ENCODE measurements at regions not wholly inside any gene's neighbourhood (a gene's known extent, or its start where the extent isn't known, plus 50 kb on each side); places are given as distances from the start of the nearest gene placed in this dataset.

GRCh38 chr6:126907312-126907711, 211.2 kb upstream of the RSPO3 start:
- intact Hi-C loops (cut with micrococcal nuclease; ENCODE audit: unreplicated experiment): no loop called here
- no TSS peak for BruUV-seq (replicated peaks)
- H3K36me3 ChIP-seq (ENCODE audit: insufficient read depth, low read length): no peaks in the 10 kb centered on the region
- no peak for DNase-seq (ENCODE audit: low spot score)
- POLR2A ChIA-PET: interaction anchor here (0.6 to 1.2 kb wide), 2 partner anchors 25 to 144 kb away, joined by 3 read pairs; no protein-coding TSS in a partner anchor
- CTCF ChIA-PET (ENCODE audit: unreplicated experiment): no interaction called here
- H3K4me1 ChIP-seq (ENCODE audit: insufficient read depth, low read length, poor library complexity, severe bottlenecking): no peaks in the 10 kb centered on the region
- no peaks in the 10 kb centered on the region for H4K20me1 ChIP-seq (ENCODE audit: insufficient read depth, low read length)
- no peaks in the 10 kb centered on the region for H3K9me3 ChIP-seq (ENCODE audit: low read length)
- H3K27ac ChIP-seq (ENCODE audit: low read depth, low read length, poor library complexity, severe bottlenecking): no peak overlapping the region
- H3K79me2 ChIP-seq (ENCODE audit: insufficient read depth, low read depth, low read length): no peaks in the 10 kb centered on the region
- TF ChIP-seq EZH2phosphoT487 (IDR thresholded peaks at IDR 0.05; ENCODE audit: borderline replicate concordance, low read depth, low read length) (no peak), CTCF (conservative IDR thresholded peaks at IDR 0.05; ENCODE audit: low read length) (no peak)
- H2AFZ ChIP-seq (ENCODE audit: low read length): no peak overlapping the region
- H3K4me3 ChIP-seq (ENCODE audit: low read depth, low read length, poor library complexity, severe bottlenecking): no peak overlapping the region
- H3K4me2 ChIP-seq (ENCODE audit: low read length): no peak overlapping the region
- H3K9me2 ChIP-seq (ENCODE audit: insufficient read depth, low read length): no peaks in the 10 kb centered on the region

DNA sequence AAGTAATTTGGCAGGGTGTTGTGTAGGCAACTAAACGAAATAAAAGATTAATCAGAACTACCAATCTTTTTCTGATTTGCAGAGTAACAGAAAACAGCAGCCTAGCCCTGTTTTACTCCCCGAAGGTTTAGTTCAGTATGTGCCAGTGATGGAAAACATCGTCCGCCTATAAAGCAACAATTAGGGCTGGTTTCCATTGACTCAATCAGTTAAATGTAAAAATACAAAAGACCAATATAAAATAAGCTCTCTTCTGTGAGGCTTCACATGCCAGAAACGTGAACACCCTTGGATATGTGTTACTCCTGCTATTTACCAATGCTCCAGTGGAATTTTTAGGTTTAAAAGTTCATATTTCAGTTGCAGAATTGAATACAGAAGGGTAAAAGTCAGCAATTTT, 210.5 kb upstream of the RSPO3 start:
- Histone ChIP-seq H3K4me2 (ENCODE audit: low read length) (no peak overlapping the region), H3K9me3 (ENCODE audit: low read length) (no peaks in the 10 kb centered on the region), H4K20me1 (ENCODE audit: insufficient read depth, low read length) (no peaks in the 10 kb centered on the region), H3K79me2 (ENCODE audit: insufficient read depth, low read depth, low read length) (no peaks in the 10 kb centered on the region), H3K9me2 (ENCODE audit: insufficient read depth, low read length) (no peaks in the 10 kb centered on the region), H3K4me1 (ENCODE audit: insufficient read depth, low read length, poor library complexity, severe bottlenecking) (no peaks in the 10 kb centered on the region), H3K27ac (ENCODE audit: low read depth, low read length, poor library complexity, severe bottlenecking) (no peak overlapping the region), H3K4me3 (ENCODE audit: low read depth, low read length, poor library complexity, severe bottlenecking) (no peak overlapping the region), H3K36me3 (ENCODE audit: insufficient read depth, low read length) (no peaks in the 10 kb centered on the region), H2AFZ (ENCODE audit: low read length) (no peak overlapping the region)
- no peak for TF ChIP-seq EZH2phosphoT487 (IDR thresholded peaks at IDR 0.05; ENCODE audit: borderline replicate concordance, low read depth, low read length)
- no peak for TF ChIP-seq CTCF (conservative IDR thresholded peaks at IDR 0.05; ENCODE audit: low read length)
- POLR2A ChIA-PET: interaction anchor here (0.7 to 1.2 kb wide), 2 partner anchors 8 to 26 kb away, joined by 3 read pairs; no protein-coding TSS in a partner anchor
- no TSS peak for BruUV-seq (replicated peaks)
- CTCF ChIA-PET (ENCODE audit: unreplicated experiment): no interaction called here
- DNase-seq (ENCODE audit: low spot score): no peak
- intact Hi-C loops (cut with micrococcal nuclease; ENCODE audit: unreplicated experiment): no loop called here

DNA sequence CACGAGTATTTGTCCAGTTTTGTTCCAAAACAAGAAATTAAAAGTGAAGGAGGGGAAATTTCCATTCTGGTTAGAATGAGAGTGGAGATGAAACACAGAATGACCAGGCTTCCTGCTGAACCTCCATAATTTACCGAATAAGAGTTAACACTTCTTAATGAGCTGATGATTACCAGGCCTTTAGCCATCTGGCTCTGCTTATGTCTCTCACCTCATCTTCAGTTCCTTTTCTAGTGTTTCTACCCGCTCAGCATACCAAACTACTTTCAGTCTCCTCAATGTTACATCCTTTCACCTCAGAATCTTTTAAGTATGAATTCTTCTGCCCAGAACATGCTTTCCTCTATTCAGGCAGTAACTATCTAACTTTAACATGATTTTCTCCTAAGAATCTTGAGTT, 209.0 kb upstream of the RSPO3 start:
- Histone ChIP-seq H3K9me3 (ENCODE audit: low read length) (no peaks in the 10 kb centered on the region), H3K36me3 (ENCODE audit: insufficient read depth, low read length) (no peaks in the 10 kb centered on the region), H3K79me2 (ENCODE audit: insufficient read depth, low read depth, low read length) (no peaks in the 10 kb centered on the region), H3K4me3 (ENCODE audit: low read depth, low read length, poor library complexity, severe bottlenecking) (no peak overlapping the region), H3K4me2 (ENCODE audit: low read length) (no peak overlapping the region), H3K4me1 (ENCODE audit: insufficient read depth, low read length, poor library complexity, severe bottlenecking) (no peaks in the 10 kb centered on the region), H3K9me2 (ENCODE audit: insufficient read depth, low read length) (no peaks in the 10 kb centered on the region), H4K20me1 (ENCODE audit: insufficient read depth, low read length) (no peaks in the 10 kb centered on the region), H2AFZ (ENCODE audit: low read length) (no peak overlapping the region), H3K27ac (ENCODE audit: low read depth, low read length, poor library complexity, severe bottlenecking) (no peak overlapping the region)
- no TSS peak for BruUV-seq (replicated peaks)
- intact Hi-C loops (cut with micrococcal nuclease; ENCODE audit: unreplicated experiment): no loop called here
- DNase-seq (ENCODE audit: low spot score): no peak
- CTCF ChIA-PET (ENCODE audit: unreplicated experiment): no interaction called here
- TF ChIP-seq EZH2phosphoT487 (IDR thresholded peaks at IDR 0.05; ENCODE audit: borderline replicate concordance, low read depth, low read length) (no peak), CTCF (conservative IDR thresholded peaks at IDR 0.05; ENCODE audit: low read length) (no peak)
- POLR2A ChIA-PET: no interaction called here
